RWPE1 (cell line): ENCODE measurements at regions not wholly inside any gene's neighbourhood (a gene's known extent, or its start where the extent isn't known, plus 50 kb on each side); places are given as distances from the start of the nearest gene placed in this dataset.
"Not testable (repeated sequence)": the region's sequence is repeated elsewhere in the genome, so short reads cannot be mapped to it uniquely, and the experiment has no call there.

Source experiments
- CTCF ChIA-PET: fragments of 350-600 bp; sonication (Branson Sonifier 250); formaldehyde crosslinking; extraction: SDS; loops from one replicate; lab custom pipeline; 2021; lab: Yijun Ruan, JAX
- POLR2A ChIA-PET: fragments of 400-600 bp; formaldehyde crosslinking; extraction: SDS; loops from one replicate; lab custom pipeline; 2020; ENCODE audit warnings: antibody characterized with exemption; ENCODE audit not compliant: low non-redundant PET; lab: Yijun Ruan, JAX
- DNase-seq: peaks from one replicate; pipeline ENCODE4 v3.0.0; 2012; ENCODE audit warnings: low spot score
- H3K27ac ChIP-seq: fragments of 450-650 bp; 2 replicates; pipeline ENCODE4 v1.5.1; 2017
- TF ChIP-seq, protein P1 (sequence below): fragments of 450-650 bp; conservative IDR thresholded peaks from 2 replicates; pipeline ENCODE4 v1.5.1; 2017; ENCODE audit warnings: low read depth, mild to moderate bottlenecking

DNA sequence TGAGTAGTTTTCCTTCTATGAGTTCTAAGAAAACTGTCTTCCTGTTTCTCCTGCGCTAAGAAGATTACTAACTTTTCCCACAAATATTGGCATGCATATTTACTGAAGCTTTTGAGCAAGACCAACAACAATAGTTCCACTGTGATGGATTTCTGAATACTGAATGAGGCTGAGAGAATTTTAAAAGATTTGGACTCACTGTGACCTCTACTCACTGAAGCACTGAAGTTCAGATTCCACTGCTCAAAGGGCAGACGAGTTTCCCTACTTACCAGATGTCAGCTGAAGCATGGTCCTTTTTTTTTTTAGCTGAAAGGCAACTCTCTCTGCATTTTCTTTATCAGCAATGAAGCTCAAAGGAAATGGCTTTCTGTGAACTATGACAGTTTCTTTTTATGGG is 718.5 kb downstream of the RFPL4B start:
- no peak for DNase-seq
- ChIA-PET POLR2A (no interaction called here), CTCF (interaction anchor here (0.6 kb wide), 1 partner anchor 481 kb away, joined by 3 read pairs; no protein-coding TSS in a partner anchor)
- TF ChIP-seq, protein P1, sequence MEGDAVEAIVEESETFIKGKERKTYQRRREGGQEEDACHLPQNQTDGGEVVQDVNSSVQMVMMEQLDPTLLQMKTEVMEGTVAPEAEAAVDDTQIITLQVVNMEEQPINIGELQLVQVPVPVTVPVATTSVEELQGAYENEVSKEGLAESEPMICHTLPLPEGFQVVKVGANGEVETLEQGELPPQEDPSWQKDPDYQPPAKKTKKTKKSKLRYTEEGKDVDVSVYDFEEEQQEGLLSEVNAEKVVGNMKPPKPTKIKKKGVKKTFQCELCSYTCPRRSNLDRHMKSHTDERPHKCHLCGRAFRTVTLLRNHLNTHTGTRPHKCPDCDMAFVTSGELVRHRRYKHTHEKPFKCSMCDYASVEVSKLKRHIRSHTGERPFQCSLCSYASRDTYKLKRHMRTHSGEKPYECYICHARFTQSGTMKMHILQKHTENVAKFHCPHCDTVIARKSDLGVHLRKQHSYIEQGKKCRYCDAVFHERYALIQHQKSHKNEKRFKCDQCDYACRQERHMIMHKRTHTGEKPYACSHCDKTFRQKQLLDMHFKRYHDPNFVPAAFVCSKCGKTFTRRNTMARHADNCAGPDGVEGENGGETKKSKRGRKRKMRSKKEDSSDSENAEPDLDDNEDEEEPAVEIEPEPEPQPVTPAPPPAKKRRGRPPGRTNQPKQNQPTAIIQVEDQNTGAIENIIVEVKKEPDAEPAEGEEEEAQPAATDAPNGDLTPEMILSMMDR = no peak
- H3K27ac ChIP-seq = no peak overlapping the region

DNA sequence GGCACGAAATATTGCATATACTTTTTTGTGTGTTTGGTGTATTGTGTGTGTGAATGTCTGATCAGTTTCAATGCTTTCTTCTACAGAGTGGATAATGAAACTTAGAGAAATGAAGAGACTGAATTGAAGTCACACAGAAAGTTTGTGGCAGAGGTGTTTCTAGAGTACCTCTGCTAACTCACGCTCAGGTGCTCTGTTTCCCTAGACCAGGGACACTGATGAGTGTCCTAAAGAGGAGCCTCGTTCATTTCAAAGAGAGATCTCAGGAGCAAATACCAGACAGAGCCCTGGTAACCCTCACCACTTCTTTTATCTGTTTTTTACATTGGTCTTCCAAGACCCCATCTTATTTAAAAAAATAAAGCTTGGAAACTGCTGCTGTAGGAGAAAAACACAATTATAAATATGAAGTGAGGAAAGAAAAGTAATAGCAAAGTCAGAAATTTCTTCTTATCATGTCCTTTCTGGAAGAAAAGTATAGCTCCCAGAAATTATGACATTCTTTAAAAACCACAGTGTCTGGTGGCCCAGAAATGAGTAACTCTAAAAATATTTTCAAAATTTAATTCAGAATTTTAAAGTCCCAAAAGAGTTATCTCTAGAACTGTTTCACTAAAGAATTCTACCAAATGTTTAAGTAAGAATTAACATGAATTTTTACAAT is 720.6 kb downstream of the RFPL4B start:
- no peak for DNase-seq
- TF ChIP-seq, protein P1 = no peak
- ChIA-PET POLR2A (no interaction called here), CTCF (interaction anchor here (0.7 kb wide), 1 partner anchor 976 kb away, joined by 3 read pairs; no protein-coding TSS in a partner anchor)
- no peak overlapping the region for H3K27ac ChIP-seq

DNA sequence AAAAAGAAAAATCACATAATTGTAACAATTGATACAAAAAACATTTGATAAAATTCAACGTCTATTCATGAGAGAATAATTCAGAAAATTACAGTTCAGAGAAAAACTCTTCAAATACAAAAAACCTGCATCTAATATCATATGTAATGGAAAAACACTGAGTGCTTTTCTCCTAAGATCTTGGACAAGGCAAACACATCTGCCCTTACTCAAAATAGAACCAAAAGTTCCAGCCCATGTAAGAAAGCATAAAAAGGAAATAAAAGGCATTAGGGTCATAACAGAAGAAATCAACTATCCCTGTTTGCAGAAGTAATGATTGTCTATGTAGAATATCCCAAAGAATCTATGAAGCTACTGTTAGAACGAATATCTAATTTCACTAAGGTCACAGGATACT is 721.4 kb downstream of the RFPL4B start:
- TF ChIP-seq, protein P1 = no peak
- DNase-seq = no peak
- H3K27ac ChIP-seq = no peak overlapping the region
- ChIA-PET CTCF (no interaction called here), POLR2A (no interaction called here)

DNA sequence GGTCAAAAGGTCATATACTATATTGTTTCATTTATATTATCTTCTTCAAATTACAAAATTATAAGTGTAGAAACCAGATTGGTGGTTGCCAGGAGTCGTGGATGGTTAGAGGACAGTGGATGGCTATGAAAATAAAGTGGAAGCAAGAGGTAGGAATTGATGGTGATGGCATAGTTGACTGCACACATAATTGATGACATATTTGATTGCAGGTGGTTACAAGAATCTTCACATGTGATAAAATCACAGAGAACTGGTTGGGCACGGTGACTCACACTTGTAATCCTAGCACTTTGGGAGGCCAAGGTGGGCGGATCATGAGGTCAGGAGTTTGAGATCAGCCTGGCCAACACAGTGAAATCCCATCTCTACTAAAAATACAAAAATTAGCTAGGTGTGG is 723.6 kb downstream of the RFPL4B start:
- CTCF ChIA-PET, POLR2A ChIA-PET, DNase-seq, H3K27ac ChIP-seq: not testable (repeated sequence)

DNA sequence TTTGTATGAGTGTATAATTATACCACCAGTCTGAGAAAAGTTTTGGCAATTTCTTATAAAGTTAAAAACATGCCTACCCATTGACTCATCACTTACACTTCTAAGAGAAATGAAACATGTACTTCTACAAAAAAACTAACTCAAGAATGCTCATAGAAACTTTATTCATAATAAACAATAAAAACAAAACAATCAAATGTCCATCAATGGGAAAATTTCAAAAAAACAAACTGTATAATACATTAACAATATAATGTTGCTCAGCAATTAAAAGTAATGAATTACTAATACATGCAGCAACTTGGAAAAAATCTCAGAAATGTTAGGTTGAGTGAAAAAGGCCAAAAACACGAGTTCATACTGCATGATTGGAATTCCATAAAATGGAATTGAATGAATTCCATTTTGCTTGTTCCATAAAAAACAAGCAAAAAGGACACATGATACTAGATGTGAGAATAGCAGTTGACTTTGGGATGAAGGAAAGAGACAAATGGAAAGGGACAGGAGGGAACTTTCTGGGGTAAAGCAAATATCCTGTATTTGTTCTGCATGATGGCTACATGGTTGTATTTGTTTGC is 726.6 kb downstream of the RFPL4B start:
- H3K27ac ChIP-seq = no peak overlapping the region
- ChIA-PET CTCF (no interaction called here), POLR2A (no interaction called here)
- peak; percentile 8 for DNase-seq
- TF ChIP-seq, protein P1 = no peak

DNA sequence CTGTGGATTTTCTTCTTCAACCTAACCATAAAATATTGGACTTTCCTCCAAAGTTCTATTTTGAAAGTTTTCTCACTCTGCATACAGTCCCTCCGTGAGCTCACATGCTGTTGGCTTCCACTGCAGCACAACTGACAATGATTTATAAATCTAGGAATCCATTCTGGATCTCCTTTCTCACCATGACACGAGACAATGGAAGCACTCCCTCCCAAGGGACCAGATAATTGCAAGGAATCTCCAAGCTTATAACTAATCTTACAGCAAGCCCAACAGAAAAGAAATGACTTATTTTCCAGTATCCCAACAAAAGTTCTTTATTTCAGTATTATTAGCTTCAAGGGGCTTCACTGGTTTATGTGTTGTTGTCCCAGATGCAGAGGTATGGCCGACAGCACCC is 729.0 kb downstream of the RFPL4B start:
- no peak for DNase-seq
- POLR2A ChIA-PET = no interaction called here
- CTCF ChIA-PET = no interaction called here
- TF ChIP-seq, protein P1 = no peak
- no peak overlapping the region for H3K27ac ChIP-seq

DNA sequence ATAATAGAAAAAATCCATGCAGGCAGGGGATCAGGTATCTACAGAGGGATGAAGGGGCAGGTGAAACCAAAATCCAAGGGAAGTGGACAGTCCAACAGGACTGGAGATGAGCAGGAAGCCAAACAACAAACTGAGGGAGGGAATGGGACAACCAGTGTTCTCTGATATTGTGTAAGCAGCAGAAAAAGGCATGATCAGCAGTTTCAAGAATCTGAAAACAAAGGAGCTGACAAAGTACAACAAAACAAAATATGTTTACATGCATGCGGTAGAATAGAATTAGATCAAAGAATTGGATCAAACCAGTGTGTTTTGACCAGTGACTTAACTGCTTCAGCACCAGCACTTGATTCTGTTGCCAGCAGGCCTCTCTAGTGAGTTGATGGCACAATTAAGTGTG is 729.7 kb downstream of the RFPL4B start:
- DNase-seq = no peak
- CTCF ChIA-PET = no interaction called here
- TF ChIP-seq, protein P1 = no peak
- no peak overlapping the region for H3K27ac ChIP-seq
- POLR2A ChIA-PET = no interaction called here
